ENCODE measurements at regions not wholly inside any gene's neighbourhood (a gene's known extent, or its start where the extent isn't known, plus 50 kb on each side); places are given as distances from the start of the nearest gene placed in this dataset.
"Not testable (repeated sequence)": the region's sequence is repeated elsewhere in the genome, so short reads cannot be mapped to it uniquely, and the experiment has no call there.

GRCh38 chr1:121008512-121009215 is 119.1 kb downstream of the PPIAL4A start:
- H3K36me3 ChIP-seq; H3K4me1 ChIP-seq; ATAC-seq; H3K9me3 ChIP-seq; H3K27ac ChIP-seq; intact Hi-C loops (cut with DNase I): not testable (repeated sequence)
- DNase-seq, result peak in 1 of 4 donors; percentile 77
- Histone ChIP-seq H3K27me3 (peaks cover 0 to 41% of the 10 kb centered on the region in 2 donors), H3K4me3 (peak overlapping the region in 1 of 2 donors; percentile 18)

DNA sequence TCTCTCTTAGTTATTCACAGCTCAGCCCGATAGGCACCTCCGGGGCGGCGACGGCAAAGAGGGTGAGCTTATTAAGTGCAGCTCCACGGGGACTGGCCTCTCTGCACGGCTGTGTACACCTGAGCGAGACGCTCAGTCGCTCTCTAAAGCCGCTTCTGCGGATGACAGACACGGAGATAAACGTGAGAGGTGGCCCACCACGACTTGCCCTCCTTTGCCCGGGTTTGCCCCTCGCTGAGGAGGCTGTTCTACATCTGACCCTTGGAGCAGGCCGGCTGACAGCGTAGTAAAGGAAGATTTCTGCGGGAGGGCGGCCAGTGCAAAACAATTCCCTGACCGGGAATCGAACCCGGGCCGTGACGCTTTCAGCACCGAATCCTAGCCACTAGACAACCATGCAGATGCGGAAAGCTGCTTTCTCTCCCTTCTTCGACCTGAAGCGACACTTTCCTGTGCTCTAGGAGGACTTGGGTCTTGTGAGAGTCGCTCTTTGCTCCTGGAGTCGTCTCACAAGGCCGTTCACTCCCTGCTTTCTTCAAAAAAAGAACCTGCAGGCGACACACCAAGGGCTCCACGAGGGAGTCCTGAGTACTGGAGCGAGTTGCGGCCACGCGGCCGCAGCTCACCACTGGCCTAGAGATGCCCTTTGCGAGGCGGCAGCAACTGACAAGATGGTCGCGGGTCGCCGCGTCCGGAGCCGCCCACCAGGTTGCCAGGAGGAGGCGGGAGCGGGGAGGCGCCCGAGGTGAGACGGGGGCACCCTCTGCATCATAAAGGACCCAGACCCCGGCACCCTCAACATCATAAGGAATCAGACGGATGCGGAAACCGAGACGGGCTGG is 119.9 kb downstream of the PPIAL4A start:
- DNase-seq, result peak in 1 of 4 donors; percentile 71
- Histone ChIP-seq H3K4me3 (peak overlapping the region in 1 of 2 donors; percentile 18), H3K27me3 (peaks cover 0 to 41% of the 10 kb centered on the region in 2 donors)
- H3K4me1 ChIP-seq; H3K36me3 ChIP-seq; H3K9me3 ChIP-seq; intact Hi-C loops (cut with DNase I); H3K27ac ChIP-seq: not testable (repeated sequence)
- ATAC-seq, result peak; percentile 68

DNA sequence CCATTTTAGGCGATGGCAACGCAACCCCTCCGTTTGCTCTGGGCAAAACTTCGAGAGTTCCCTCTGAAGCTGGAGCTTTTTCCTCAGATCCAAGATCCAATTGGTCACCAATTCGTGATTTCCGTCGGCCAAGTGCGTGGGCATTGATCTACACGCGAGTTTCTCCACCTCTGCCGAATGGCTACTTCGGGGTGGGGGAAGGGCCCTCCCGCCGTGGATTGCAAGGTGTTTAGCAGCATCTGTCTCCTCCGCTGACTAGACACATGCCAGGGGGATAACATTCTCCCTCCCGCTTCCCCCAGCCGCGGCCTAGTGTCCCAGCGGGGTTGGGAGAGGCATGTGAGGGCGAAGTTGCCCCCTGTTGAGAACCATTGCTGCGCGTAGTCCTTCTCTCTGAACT is 120.6 kb downstream of the PPIAL4A start:
- ATAC-seq; H3K4me3 ChIP-seq; H3K27ac ChIP-seq; H3K36me3 ChIP-seq; H3K4me1 ChIP-seq; H3K9me3 ChIP-seq; DNase-seq; intact Hi-C loops (cut with DNase I): not testable (repeated sequence)
- peaks cover 0 to 41% of the 10 kb centered on the region in 2 donors for H3K27me3 ChIP-seq

GRCh38 chr1:121013181-121013580 is 123.6 kb downstream of the PPIAL4A start:
- H3K36me3 ChIP-seq; H3K9me3 ChIP-seq; H3K4me3 ChIP-seq; intact Hi-C loops (cut with DNase I); ATAC-seq; H3K27ac ChIP-seq; DNase-seq; H3K4me1 ChIP-seq: not testable (repeated sequence)
- H3K27me3 ChIP-seq, result peaks cover 0 to 20% of the 10 kb centered on the region in 2 donors

DNA sequence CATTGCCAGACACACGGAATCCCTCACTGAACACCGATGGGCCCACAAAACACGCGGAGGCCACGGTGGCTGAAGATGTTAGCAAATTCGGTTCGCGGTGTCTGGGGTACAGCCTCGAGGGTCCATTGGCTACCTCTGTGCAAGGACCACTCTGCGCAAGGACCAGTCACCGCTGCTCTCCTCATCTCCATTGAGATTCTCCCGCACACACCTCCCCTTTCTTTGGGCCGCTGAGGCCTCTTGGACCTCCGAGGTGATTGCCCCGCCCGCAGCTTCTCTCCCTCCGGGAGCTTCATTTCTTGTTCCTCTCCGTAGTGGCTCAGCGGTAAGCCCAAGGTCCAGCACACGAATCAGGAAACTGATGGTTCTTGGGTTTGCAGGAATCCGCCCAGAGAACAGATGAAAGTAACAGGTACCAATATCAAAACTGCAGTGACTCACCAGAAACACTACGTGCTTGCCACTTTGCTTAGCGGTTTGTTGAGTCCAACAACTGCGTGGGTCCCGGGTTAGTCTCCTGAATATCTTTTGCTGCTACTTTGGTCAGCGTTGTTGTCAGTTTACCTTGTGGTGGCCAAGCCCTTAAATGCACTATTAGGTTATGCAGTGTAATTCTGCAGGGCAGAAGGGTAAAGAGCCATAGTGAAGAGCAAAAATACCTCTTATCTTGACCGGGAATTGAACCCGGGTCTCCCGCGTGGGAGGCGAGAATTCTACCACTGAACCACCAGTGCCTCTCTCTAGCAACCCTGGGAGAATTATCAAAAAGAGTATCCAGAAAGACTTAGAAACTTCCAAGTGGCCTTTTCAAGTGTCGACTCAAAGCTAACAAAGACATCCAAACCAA is 126.8 kb downstream of the PPIAL4A start:
- H3K4me1 ChIP-seq; H3K27ac ChIP-seq; H3K4me3 ChIP-seq; intact Hi-C loops (cut with DNase I); H3K36me3 ChIP-seq; H3K27me3 ChIP-seq; H3K9me3 ChIP-seq: not testable (repeated sequence)
- DNase-seq (peak in 3 of 4 donors; percentile 38 to 68 (median 62)), ATAC-seq (peak; percentile 47)

- H3K27ac ChIP-seq; DNase-seq; H3K4me3 ChIP-seq; H3K27me3 ChIP-seq; H3K9me3 ChIP-seq; intact Hi-C loops (cut with DNase I); H3K36me3 ChIP-seq; H3K4me1 ChIP-seq: not testable (repeated sequence)
- ATAC-seq, result peak; percentile 94
Measured at GRCh38 chr1:121019715-121020349, 130.3 kb downstream of the PPIAL4A start.

DNA sequence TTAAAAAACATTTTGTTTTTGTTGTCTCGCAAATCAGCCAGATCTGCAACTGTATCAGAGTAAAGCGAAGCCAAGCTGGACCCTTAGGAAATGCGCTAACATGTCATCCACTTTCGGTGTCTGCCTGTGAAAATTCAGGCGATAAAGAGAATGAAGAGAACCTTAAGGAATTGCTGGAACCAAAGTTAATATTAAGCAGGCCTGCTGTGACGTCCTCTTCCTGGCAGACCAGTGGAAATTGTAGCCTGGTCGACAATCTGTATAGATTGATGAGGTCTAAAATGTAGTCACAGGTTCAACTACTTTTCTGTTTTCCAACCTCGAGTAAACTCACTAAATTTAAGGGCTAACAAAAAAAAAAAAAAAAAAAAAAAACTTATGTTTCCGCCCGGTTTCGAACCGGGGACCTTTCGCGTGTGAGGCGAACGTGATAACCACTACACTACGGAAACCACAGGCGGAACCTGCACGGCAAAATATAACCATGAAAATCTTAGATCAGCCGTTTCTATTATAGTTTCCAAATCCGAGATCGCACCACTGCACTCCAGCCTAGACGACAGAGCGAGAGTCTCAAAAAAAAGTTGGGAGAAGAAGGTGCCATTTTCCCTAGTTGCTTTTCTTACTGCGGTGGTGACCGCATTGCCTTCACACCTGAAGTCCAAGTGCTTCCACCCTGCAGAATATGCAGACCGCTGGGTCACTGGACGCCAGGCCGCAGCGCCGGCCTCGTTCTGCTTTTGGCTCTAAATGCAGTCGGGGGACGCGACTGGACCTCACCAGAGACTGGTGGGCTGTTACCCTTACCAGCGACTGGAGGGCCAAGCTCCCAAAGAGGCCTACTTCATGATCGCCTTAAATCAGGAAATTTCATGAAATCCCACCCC is 131.0 kb downstream of the PPIAL4A start:
- intact Hi-C loops (cut with DNase I); H3K9me3 ChIP-seq; H3K4me1 ChIP-seq; H3K36me3 ChIP-seq; H3K27ac ChIP-seq; H3K27me3 ChIP-seq: not testable (repeated sequence)
- peak; percentile 75 for ATAC-seq
- H3K4me3 ChIP-seq, result peak overlapping the region; percentile 11 to 23
- peak in 2 of 4 donors; percentile 68 to 76 for DNase-seq

- H3K27me3 ChIP-seq; H3K27ac ChIP-seq; H3K36me3 ChIP-seq; H3K9me3 ChIP-seq; H3K4me3 ChIP-seq; H3K4me1 ChIP-seq; DNase-seq; intact Hi-C loops (cut with DNase I): not testable (repeated sequence)
- ATAC-seq, result peak; percentile 12
Measured at GRCh38 chr1:121021716-121022115, 132.1 kb downstream of the PPIAL4A start.

- ATAC-seq; H3K4me1 ChIP-seq; H3K27ac ChIP-seq; H3K4me3 ChIP-seq; H3K27me3 ChIP-seq; DNase-seq; intact Hi-C loops (cut with DNase I); H3K9me3 ChIP-seq; H3K36me3 ChIP-seq: not testable (repeated sequence)
Measured at GRCh38 chr1:121032878-121033494, 143.4 kb downstream of the PPIAL4A start.

DNA sequence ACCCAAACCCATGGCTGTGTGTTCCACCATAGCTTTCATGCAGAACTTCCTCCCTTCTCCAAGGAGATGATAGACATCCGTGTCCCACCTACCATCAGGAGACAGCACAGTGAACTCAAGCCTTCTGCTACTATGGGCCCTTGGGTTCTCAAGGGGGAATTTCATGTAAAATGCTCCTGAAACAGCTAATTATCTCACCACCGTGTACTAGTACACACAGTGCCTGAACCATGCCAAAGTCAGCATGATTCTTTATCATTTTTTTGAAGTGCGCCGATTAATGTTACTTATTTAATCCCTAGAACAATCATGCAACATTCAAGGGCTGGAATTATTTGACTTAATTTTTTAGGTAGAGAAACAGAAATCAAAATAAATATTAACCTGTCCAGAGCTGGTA is 147.2 kb downstream of the PPIAL4A start:
- not testable (repeated sequence) for DNase-seq, ATAC-seq

DNA sequence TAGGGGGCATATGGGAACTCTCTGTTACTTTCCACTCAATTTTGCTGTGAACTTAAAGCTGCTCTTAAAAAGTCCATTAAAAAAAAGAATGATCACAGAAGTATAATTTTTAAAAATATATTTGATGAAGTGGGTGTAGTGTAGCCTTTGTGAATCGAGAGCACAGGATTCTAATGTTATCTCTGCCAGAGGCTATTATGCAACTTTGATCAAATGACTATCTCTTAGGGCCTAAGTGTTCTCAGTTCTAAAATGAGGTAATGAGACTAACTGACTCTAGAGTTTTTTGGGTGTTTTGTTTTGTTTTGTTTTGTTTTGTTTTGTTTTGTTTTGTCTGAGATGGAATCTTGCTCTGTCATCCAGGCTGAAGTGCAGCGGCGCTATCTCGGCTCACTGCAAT is 143.2 kb downstream of the FAM72B start:
- H3K36me3 ChIP-seq; intact Hi-C loops (cut with DNase I); H3K27me3 ChIP-seq; ATAC-seq; H3K27ac ChIP-seq; H3K9me3 ChIP-seq; DNase-seq; H3K4me1 ChIP-seq; H3K4me3 ChIP-seq: not testable (repeated sequence)

More for the DNA sequence above, 147.2 kb downstream of the PPIAL4A start:
- H3K36me3 ChIP-seq; H3K4me1 ChIP-seq; H3K9me3 ChIP-seq; H3K4me3 ChIP-seq; intact Hi-C loops (cut with DNase I); H3K27me3 ChIP-seq; H3K27ac ChIP-seq: not testable (repeated sequence)
